ENCODE measurements at regions not wholly inside any gene's neighbourhood (a gene's known extent, or its start where the extent isn't known, plus 50 kb on each side); places are given as distances from the start of the nearest gene placed in this dataset.

- TF ChIP-seq CTCF (IDR thresholded peaks at IDR 0.05; ENCODE audit: extremely low read depth in 1 of 2, insufficient read depth in 1 of 2, low read depth in 1 of 2, low read length in 2 of 2) (no peak), POLR2A (IDR thresholded peaks at IDR 0.05; ENCODE audit: low read depth, low read length) (no peak), MAX (IDR thresholded peaks at IDR 0.05; ENCODE audit: insufficient read depth, insufficient read length) (no peak), FOS (IDR thresholded peaks at IDR 0.05; ENCODE audit: borderline replicate concordance, insufficient read depth, low read length) (no peak), EZH2 (IDR thresholded peaks at IDR 0.05; ENCODE audit: borderline replicate concordance, low read depth, low read length, severe bottlenecking) (no peak)
These were observed 640.4 kb upstream of the ARPP21 start for GRCh38 chr3:34998902-34999301.

Data from endothelial cell of umbilical vein (primary cell).